Right lobe of liver (tissue), 4 donors: ENCODE measurements at regions not wholly inside any gene's neighbourhood (a gene's known extent, or its start where the extent isn't known, plus 50 kb on each side); places are given as distances from the start of the nearest gene placed in this dataset.
A peak's percentile ranks its signal among the peaks of the same experiment; 100 is the strongest.

Experiments used
- POLR2A ChIP-seq: fragments of 450-650 bp; IDR thresholded peaks from one replicate; pipeline ENCODE4 v1.6.1; 2017; ENCODE audit warnings: antibody characterized with exemption, mild to moderate bottlenecking
- TF ChIP-seq, protein P1 (sequence below), 4 donors: fragments of 200-600 bp in 3 of 4; fragments of 450-650 bp in 1 of 4; IDR thresholded peaks; one replicate each; pipeline versions ENCODE4 v1.5.1 to v1.8.0; 2016 to 2022; ENCODE audit warnings: antibody characterized with exemption in 4 of 4, mild to moderate bottlenecking in 2 of 4
- donor health status: DM: no; HTN: no; CAD: no.
- donor health status: DM: no; HTN: no; CAD: no.
- donor health status: DM: no; HTN: yes; CAD: no.

- TF ChIP-seq POLR2A, result no peak
- TF ChIP-seq, protein P1, sequence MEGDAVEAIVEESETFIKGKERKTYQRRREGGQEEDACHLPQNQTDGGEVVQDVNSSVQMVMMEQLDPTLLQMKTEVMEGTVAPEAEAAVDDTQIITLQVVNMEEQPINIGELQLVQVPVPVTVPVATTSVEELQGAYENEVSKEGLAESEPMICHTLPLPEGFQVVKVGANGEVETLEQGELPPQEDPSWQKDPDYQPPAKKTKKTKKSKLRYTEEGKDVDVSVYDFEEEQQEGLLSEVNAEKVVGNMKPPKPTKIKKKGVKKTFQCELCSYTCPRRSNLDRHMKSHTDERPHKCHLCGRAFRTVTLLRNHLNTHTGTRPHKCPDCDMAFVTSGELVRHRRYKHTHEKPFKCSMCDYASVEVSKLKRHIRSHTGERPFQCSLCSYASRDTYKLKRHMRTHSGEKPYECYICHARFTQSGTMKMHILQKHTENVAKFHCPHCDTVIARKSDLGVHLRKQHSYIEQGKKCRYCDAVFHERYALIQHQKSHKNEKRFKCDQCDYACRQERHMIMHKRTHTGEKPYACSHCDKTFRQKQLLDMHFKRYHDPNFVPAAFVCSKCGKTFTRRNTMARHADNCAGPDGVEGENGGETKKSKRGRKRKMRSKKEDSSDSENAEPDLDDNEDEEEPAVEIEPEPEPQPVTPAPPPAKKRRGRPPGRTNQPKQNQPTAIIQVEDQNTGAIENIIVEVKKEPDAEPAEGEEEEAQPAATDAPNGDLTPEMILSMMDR (IDR thresholded peaks at IDR 0.05), result peak; percentile 44 to 56 (median 51)
Measured at GRCh38 chr3:104596551-104596950, 770.2 kb upstream of the ALCAM start.
